Esophagus squamous epithelium (tissue), 4 donors: ENCODE measurements at regions not wholly inside any gene's neighbourhood (a gene's known extent, or its start where the extent isn't known, plus 50 kb on each side); places are given as distances from the start of the nearest gene placed in this dataset.

Experiments
- POLR2A ChIP-seq, 4 donors: fragments of 450-650 bp; IDR thresholded peaks; one replicate each; pipeline ENCODE4 v1.6.1; 2017; ENCODE audit warnings: antibody characterized with exemption in 4 of 4, mild to moderate bottlenecking in 4 of 4, moderate library complexity in 3 of 4
- TF ChIP-seq, protein P1 (sequence below), 6 experiments: fragments of 450-650 bp in 4 of 6; fragments of 200-600 bp in 2 of 6; sonication (generic) in 2 of 6; IDR thresholded peaks; one replicate each; pipeline ENCODE4 v1.5.1; 2016 to 2019; ENCODE audit warnings: antibody characterized with exemption in 6 of 6, mild to moderate bottlenecking in 4 of 6, moderate library complexity in 4 of 6

GRCh38 chr7:80385508-80385907, 126.4 kb downstream of the GNAT3 start:
- TF ChIP-seq, protein P1, sequence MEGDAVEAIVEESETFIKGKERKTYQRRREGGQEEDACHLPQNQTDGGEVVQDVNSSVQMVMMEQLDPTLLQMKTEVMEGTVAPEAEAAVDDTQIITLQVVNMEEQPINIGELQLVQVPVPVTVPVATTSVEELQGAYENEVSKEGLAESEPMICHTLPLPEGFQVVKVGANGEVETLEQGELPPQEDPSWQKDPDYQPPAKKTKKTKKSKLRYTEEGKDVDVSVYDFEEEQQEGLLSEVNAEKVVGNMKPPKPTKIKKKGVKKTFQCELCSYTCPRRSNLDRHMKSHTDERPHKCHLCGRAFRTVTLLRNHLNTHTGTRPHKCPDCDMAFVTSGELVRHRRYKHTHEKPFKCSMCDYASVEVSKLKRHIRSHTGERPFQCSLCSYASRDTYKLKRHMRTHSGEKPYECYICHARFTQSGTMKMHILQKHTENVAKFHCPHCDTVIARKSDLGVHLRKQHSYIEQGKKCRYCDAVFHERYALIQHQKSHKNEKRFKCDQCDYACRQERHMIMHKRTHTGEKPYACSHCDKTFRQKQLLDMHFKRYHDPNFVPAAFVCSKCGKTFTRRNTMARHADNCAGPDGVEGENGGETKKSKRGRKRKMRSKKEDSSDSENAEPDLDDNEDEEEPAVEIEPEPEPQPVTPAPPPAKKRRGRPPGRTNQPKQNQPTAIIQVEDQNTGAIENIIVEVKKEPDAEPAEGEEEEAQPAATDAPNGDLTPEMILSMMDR (IDR thresholded peaks at IDR 0.05), result no peak
- TF ChIP-seq POLR2A (IDR thresholded peaks at IDR 0.05), result no peak
